H7 (cell line): ENCODE measurements at regions not wholly inside any gene's neighbourhood (a gene's known extent, or its start where the extent isn't known, plus 50 kb on each side); places are given as distances from the start of the nearest gene placed in this dataset.
A peak's percentile ranks its signal among the peaks of the same experiment; 100 is the strongest.
"Not testable (repeated sequence)": the region's sequence is repeated elsewhere in the genome, so short reads cannot be mapped to it uniquely, and the experiment has no call there.

ENCODE experiments used
- DNase-seq: peaks from one replicate; pipeline ENCODE4 v3.0.0; 2012
- H3K27me3 ChIP-seq: 2 replicates; pipeline ENCODE4 v1.6.0; 2011; ENCODE audit warnings: mild to moderate bottlenecking, low read length; ENCODE audit not compliant: control insufficient read depth, insufficient read depth
- H3K36me3 ChIP-seq: replicated peaks from 2 replicates; pipeline ENCODE4 v1.5.1; 2011; ENCODE audit warnings: low read length; ENCODE audit not compliant: control insufficient read depth, insufficient read depth
- H3K4me3 ChIP-seq: 2 replicates; pipeline ENCODE4 v1.5.1; 2011; ENCODE audit warnings: low read depth, mild to moderate bottlenecking, control low read depth, low read length, moderate library complexity; ENCODE audit not compliant: insufficient read depth

GRCh38 chr7:153052206-153052605, 292.7 kb downstream of the ACTR3B start:
- no peak overlapping the region for H3K4me3 ChIP-seq
- DNase-seq = no peak

GRCh38 chr7:153061910-153062528, 302.5 kb downstream of the ACTR3B start:
- no peaks in the 10 kb centered on the region for H3K27me3 ChIP-seq
- H3K36me3 ChIP-seq = no peaks in the 10 kb centered on the region
- peak; percentile 49 for DNase-seq
- no peak overlapping the region for H3K4me3 ChIP-seq

More at GRCh38 chr7:153052206-153052605, 292.7 kb downstream of the ACTR3B start:
- Histone ChIP-seq H3K36me3 (no peaks in the 10 kb centered on the region), H3K27me3 (no peaks in the 10 kb centered on the region)

GRCh38 chr7:153065051-153065450, 305.5 kb downstream of the ACTR3B start:
- no peaks in the 10 kb centered on the region for H3K27me3 ChIP-seq
- no peak for DNase-seq
- H3K36me3 ChIP-seq = no peaks in the 10 kb centered on the region
- no peak overlapping the region for H3K4me3 ChIP-seq

- H3K36me3 ChIP-seq = no peaks in the 10 kb centered on the region
- H3K27me3 ChIP-seq = no peaks in the 10 kb centered on the region
- no peak for DNase-seq
- H3K4me3 ChIP-seq = no peak overlapping the region
Measured at GRCh38 chr7:153066711-153067110, 307.2 kb downstream of the ACTR3B start.

- Histone ChIP-seq H3K36me3 (no peaks in the 10 kb centered on the region), H3K27me3 (no peaks in the 10 kb centered on the region), H3K4me3 (no peak overlapping the region)
- DNase-seq = no peak
Measured at GRCh38 chr7:153070141-153070540, 310.6 kb downstream of the ACTR3B start.

- Histone ChIP-seq H3K27me3 (no peaks in the 10 kb centered on the region), H3K4me3 (no peak overlapping the region), H3K36me3 (no peaks in the 10 kb centered on the region)
- no peak for DNase-seq
Measured at GRCh38 chr7:153072806-153073205, 313.3 kb downstream of the ACTR3B start.

GRCh38 chr7:153076289-153076688, 316.7 kb downstream of the ACTR3B start:
- not testable (repeated sequence) for H3K36me3 ChIP-seq, H3K27me3 ChIP-seq, H3K4me3 ChIP-seq, DNase-seq

GRCh38 chr7:153081496-153081895, 321.9 kb downstream of the ACTR3B start:
- Histone ChIP-seq H3K4me3 (no peak overlapping the region), H3K27me3 (no peaks in the 10 kb centered on the region; the same call in 1 of the 2 replicates), H3K36me3 (no peaks in the 10 kb centered on the region)
- DNase-seq = no peak

- H3K27me3 ChIP-seq = no peaks in the 10 kb centered on the region; the same call in 1 of the 2 replicates
- DNase-seq = no peak
- no peaks in the 10 kb centered on the region for H3K36me3 ChIP-seq
- no peak overlapping the region for H3K4me3 ChIP-seq
Measured at GRCh38 chr7:153084278-153084677, 324.7 kb downstream of the ACTR3B start.

- Histone ChIP-seq H3K36me3 (no peaks in the 10 kb centered on the region), H3K4me3 (no peak overlapping the region), H3K27me3 (no peaks in the 10 kb centered on the region; the same call in 1 of the 2 replicates)
- DNase-seq = no peak
Measured at GRCh38 chr7:153087498-153087897, 327.9 kb downstream of the ACTR3B start.

GRCh38 chr7:153088601-153089000, 329.0 kb downstream of the ACTR3B start:
- no peaks in the 10 kb centered on the region; the same call in 1 of the 2 replicates for H3K27me3 ChIP-seq
- H3K4me3 ChIP-seq = no peak overlapping the region
- H3K36me3 ChIP-seq = no peaks in the 10 kb centered on the region
- DNase-seq = no peak

- H3K4me3 ChIP-seq = no peak overlapping the region
- no peaks in the 10 kb centered on the region for H3K36me3 ChIP-seq
- no peak for DNase-seq
- no peaks in the 10 kb centered on the region for H3K27me3 ChIP-seq
Measured at GRCh38 chr7:153090209-153090608, 330.7 kb downstream of the ACTR3B start.

- DNase-seq = no peak
- Histone ChIP-seq H3K27me3 (no peaks in the 10 kb centered on the region), H3K36me3 (no peaks in the 10 kb centered on the region), H3K4me3 (no peak overlapping the region)
Measured at GRCh38 chr7:153090764-153091163, 331.2 kb downstream of the ACTR3B start.

- H3K4me3 ChIP-seq = no peak overlapping the region
- no peak for DNase-seq
- H3K36me3 ChIP-seq = no peaks in the 10 kb centered on the region
- H3K27me3 ChIP-seq = no peaks in the 10 kb centered on the region
Measured at GRCh38 chr7:153091477-153091876, 331.9 kb downstream of the ACTR3B start.

GRCh38 chr7:153097511-153098201, 338.1 kb downstream of the ACTR3B start:
- Histone ChIP-seq H3K36me3 (no peaks in the 10 kb centered on the region), H3K4me3 (no peak overlapping the region), H3K27me3 (no peaks in the 10 kb centered on the region)
- DNase-seq = no peak
